Nephron (organoid): ENCODE measurements at regions not wholly inside any gene's neighbourhood (a gene's known extent, or its start where the extent isn't known, plus 50 kb on each side); places are given as distances from the start of the nearest gene placed in this dataset.
"Not testable (repeated sequence)": the region's sequence is repeated elsewhere in the genome, so short reads cannot be mapped to it uniquely, and the experiment has no call there.

ENCODE experiments used
- H3K27ac Mint-ChIP-seq, 3 experiments: 2 replicates each; pipeline ENCODE4 v1.8.0; 2020; ENCODE audit warnings: mixed read lengths in 3 of 3, mild to moderate bottlenecking in 2 of 3, moderate library complexity in 1 of 3
- H3K27me3 Mint-ChIP-seq: 2 replicates; pipeline ENCODE4 v1.8.0; 2021; ENCODE audit warnings: low read depth, mild to moderate bottlenecking, moderate library complexity, mixed read lengths
- H3K36me3 Mint-ChIP-seq: 2 replicates; pipeline ENCODE4 v1.8.0; 2020; ENCODE audit warnings: low read depth, mixed read lengths
- H3K4me1 Mint-ChIP-seq: 2 replicates; pipeline ENCODE4 v1.8.0; 2020; ENCODE audit warnings: mixed read lengths
- H3K4me3 Mint-ChIP-seq, 3 experiments: 2 replicates each; pipeline ENCODE4 v1.8.0; 2020; ENCODE audit warnings: mild to moderate bottlenecking in 3 of 3, mixed read lengths in 3 of 3, moderate library complexity in 2 of 3
- H3K9me3 Mint-ChIP-seq: 2 replicates; pipeline ENCODE4 v1.8.0; 2020; ENCODE audit warnings: mixed read lengths
- TF ChIP-seq, protein P1 (sequence below), 3 experiments: fragments of 200-600 bp; sonication (generic); IDR thresholded peaks; one replicate each; pipeline ENCODE4 v1.5.0; 2021; ENCODE audit warnings: antibody characterized with exemption in 3 of 3; ENCODE audit not compliant: unreplicated experiment in 3 of 3

DNA sequence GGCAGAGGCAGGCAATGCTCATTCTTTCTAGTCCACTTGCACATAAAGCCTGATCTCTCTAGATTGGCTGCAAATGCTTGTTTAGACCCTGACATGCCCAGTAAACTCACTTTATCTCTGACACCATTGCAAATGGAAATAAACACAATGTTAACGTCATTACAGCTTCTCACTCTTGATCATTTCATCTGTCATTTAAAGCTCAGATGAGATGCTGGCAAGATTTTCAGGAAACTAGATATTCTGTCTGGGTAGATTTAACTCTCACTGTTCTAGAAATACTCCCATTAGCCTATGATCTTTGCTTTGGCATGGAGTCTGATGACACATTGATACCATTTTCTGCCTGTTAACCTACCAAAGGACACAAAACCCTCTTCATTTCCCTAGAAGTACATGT lies 320.7 kb upstream of the HNRNPA3 start:
- Mint-ChIP-seq H3K27ac (no peak overlapping the region), H3K9me3 (no peaks in the 10 kb centered on the region), H3K36me3 (no peaks in the 10 kb centered on the region), H3K4me1 (no peaks in the 10 kb centered on the region), H3K27me3 (peaks cover 3% of the 10 kb centered on the region), H3K4me3 (no peak overlapping the region)
- TF ChIP-seq, protein P1, sequence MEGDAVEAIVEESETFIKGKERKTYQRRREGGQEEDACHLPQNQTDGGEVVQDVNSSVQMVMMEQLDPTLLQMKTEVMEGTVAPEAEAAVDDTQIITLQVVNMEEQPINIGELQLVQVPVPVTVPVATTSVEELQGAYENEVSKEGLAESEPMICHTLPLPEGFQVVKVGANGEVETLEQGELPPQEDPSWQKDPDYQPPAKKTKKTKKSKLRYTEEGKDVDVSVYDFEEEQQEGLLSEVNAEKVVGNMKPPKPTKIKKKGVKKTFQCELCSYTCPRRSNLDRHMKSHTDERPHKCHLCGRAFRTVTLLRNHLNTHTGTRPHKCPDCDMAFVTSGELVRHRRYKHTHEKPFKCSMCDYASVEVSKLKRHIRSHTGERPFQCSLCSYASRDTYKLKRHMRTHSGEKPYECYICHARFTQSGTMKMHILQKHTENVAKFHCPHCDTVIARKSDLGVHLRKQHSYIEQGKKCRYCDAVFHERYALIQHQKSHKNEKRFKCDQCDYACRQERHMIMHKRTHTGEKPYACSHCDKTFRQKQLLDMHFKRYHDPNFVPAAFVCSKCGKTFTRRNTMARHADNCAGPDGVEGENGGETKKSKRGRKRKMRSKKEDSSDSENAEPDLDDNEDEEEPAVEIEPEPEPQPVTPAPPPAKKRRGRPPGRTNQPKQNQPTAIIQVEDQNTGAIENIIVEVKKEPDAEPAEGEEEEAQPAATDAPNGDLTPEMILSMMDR (IDR thresholded peaks at IDR 0.05; ENCODE audit: unreplicated experiment in 3 of 3) = no peak

DNA sequence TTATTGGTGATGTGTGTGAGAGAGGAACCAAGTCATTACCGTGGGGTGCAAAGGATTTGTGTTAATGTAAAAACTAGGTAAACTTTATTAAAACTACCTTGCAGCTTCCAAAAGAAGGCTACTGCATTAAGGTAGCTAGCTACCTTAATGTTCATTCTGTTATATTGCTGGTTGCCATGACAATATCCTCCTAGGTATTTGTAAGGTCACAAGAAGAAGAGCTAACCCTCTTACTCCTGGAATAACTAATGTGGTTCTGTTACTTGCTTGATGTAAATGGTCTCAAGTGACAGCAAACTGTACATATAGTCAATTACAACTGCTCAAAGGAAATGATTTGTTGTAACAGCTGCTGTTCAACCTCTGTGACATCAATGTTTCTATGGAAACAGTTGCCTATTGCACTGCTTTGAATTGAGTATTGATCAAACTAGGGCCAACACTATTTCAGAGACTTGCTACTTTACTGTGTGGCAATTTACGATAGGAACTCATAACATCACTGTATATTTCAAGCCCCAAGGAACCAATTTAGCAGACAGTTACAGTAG lies 319.8 kb upstream of the HNRNPA3 start:
- Mint-ChIP-seq H3K9me3 (peaks cover 3% of the 10 kb centered on the region), H3K27me3 (peaks cover 3% of the 10 kb centered on the region), H3K36me3 (no peaks in the 10 kb centered on the region), H3K4me3 (no peak overlapping the region), H3K27ac (no peak overlapping the region), H3K4me1 (no peaks in the 10 kb centered on the region)
- TF ChIP-seq, protein P1 (IDR thresholded peaks at IDR 0.05; ENCODE audit: unreplicated experiment in 3 of 3) = no peak

DNA sequence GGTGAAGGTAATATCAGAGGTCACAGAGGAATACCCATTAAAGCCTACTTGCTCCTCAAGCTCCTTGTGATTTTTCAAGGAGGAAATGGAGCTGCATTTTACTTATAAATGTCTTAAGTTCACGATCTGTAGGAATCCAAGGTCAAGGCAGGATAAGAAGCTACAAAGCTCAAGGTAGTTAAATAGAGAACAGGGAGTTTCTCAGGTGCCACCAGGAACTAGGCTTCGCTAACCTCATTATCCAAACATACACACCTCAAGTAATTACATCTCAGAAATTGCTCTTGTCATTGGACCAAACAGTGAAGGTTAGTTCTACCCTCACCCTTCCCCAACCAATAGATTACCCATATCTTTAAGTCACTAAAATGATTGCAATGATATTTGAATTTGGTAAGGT lies 317.4 kb upstream of the HNRNPA3 start:
- H3K27ac Mint-ChIP-seq = no peak overlapping the region

DNA sequence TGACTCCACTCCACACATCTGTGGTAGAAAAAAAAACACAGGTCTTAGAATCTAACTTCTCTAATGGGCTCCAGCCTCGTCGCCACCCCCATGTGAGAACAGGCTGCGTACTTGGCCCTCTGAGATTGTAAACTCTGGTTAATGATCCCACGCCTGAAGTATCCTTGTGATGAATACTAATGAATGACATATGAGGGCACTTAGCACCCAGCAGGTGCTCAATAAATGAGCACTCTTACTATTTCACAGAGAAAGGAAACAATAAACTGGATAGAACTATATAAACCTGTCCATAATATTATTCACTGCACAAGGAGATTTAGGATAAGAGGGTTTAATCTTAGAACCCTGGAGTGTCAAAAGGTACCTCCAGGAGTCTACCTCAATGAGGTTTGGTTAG lies 310.1 kb upstream of the HNRNPA3 start:
- Mint-ChIP-seq H3K27me3 (no peaks in the 10 kb centered on the region), H3K9me3 (no peaks in the 10 kb centered on the region), H3K4me1 (peaks cover 6% of the 10 kb centered on the region), H3K27ac (no peak overlapping the region), H3K4me3 (no peak overlapping the region), H3K36me3 (no peaks in the 10 kb centered on the region)
- TF ChIP-seq, protein P1 (IDR thresholded peaks at IDR 0.05; ENCODE audit: unreplicated experiment in 3 of 3) = no peak

More for the DNA sequence above, 317.4 kb upstream of the HNRNPA3 start:
- H3K36me3 Mint-ChIP-seq = no peaks in the 10 kb centered on the region
- H3K9me3 Mint-ChIP-seq = peaks cover 3% of the 10 kb centered on the region
- H3K4me1 Mint-ChIP-seq = no peaks in the 10 kb centered on the region
- H3K27me3 Mint-ChIP-seq = no peaks in the 10 kb centered on the region
- H3K4me3 Mint-ChIP-seq = no peak overlapping the region
- TF ChIP-seq, protein P1 (IDR thresholded peaks at IDR 0.05; ENCODE audit: unreplicated experiment in 3 of 3) = no peak

DNA sequence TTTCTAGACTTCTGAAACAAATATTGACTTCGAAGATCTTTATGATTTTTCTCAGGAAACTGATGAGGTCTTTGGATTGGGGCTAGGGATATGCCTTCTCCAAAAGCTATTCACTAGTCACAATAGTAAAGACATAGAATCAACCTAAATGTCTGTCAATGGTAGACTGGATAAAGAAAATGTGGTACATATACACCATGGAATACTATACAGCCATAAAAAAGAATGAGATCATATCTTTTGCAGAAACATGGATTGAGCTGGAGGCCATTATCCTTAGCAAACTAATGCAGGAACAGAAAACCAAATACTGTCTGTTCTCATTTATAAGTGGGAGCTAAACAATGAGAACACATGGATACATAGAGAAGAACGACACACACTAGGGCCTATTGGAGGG lies 308.5 kb upstream of the HNRNPA3 start:
- H3K27ac Mint-ChIP-seq, H3K4me3 Mint-ChIP-seq, H3K36me3 Mint-ChIP-seq, H3K9me3 Mint-ChIP-seq, H3K27me3 Mint-ChIP-seq, H3K4me1 Mint-ChIP-seq: not testable (repeated sequence)

DNA sequence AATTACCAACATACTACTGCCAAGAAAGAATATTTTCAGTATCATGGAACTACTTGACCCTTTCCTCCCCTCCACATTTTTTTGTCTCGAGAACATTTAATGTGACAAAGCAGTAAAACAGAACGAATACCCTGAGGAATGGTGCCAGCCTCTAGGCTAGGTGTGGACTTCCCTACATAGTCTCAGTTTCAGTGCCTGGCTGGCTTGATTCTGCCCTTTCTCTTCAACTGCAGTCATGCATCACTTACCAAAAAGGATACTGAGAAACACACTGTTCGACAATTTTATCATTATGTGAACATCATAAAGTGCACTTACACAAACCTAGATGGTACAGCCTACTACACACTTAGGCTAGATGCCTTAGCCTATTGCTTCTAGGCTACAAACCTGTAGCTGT lies 305.3 kb upstream of the HNRNPA3 start:
- Mint-ChIP-seq H3K4me1 (peaks cover 7% of the 10 kb centered on the region), H3K27ac (peak overlapping the region in 2 of 3 experiments; percentile 41 to 56), H3K9me3 (no peaks in the 10 kb centered on the region), H3K4me3 (no peak overlapping the region), H3K27me3 (no peaks in the 10 kb centered on the region), H3K36me3 (no peaks in the 10 kb centered on the region)
- TF ChIP-seq, protein P1 (IDR thresholded peaks at IDR 0.05; ENCODE audit: unreplicated experiment in 3 of 3) = no peak
